ENCODE measurements at regions not wholly inside any gene's neighbourhood (a gene's known extent, or its start where the extent isn't known, plus 50 kb on each side); places are given as distances from the start of the nearest gene placed in this dataset.

- no peak for TF ChIP-seq CTCF (tag by site-specific recombination; IDR thresholded peaks at IDR 0.05)
- TF ChIP-seq, protein P1, sequence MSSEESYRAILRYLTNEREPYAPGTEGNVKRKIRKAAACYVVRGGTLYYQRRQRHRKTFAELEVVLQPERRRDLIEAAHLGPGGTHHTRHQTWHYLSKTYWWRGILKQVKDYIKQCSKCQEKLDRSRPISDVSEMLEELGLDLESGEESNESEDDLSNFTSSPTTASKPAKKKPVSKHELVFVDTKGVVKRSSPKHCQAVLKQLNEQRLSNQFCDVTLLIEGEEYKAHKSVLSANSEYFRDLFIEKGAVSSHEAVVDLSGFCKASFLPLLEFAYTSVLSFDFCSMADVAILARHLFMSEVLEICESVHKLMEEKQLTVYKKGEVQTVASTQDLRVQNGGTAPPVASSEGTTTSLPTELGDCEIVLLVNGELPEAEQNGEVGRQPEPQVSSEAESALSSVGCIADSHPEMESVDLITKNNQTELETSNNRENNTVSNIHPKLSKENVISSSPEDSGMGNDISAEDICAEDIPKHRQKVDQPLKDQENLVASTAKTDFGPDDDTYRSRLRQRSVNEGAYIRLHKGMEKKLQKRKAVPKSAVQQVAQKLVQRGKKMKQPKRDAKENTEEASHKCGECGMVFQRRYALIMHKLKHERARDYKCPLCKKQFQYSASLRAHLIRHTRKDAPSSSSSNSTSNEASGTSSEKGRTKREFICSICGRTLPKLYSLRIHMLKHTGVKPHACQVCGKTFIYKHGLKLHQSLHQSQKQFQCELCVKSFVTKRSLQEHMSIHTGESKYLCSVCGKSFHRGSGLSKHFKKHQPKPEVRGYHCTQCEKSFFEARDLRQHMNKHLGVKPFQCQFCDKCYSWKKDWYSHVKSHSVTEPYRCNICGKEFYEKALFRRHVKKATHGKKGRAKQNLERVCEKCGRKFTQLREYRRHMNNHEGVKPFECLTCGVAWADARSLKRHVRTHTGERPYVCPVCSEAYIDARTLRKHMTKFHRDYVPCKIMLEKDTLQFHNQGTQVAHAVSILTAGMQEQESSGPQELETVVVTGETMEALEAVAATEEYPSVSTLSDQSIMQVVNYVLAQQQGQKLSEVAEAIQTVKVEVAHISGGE (tag by site-specific recombination; conservative IDR thresholded peaks at IDR 0.05; ENCODE audit: low read depth): no peak
- TF ChIP-seq, protein P2, sequence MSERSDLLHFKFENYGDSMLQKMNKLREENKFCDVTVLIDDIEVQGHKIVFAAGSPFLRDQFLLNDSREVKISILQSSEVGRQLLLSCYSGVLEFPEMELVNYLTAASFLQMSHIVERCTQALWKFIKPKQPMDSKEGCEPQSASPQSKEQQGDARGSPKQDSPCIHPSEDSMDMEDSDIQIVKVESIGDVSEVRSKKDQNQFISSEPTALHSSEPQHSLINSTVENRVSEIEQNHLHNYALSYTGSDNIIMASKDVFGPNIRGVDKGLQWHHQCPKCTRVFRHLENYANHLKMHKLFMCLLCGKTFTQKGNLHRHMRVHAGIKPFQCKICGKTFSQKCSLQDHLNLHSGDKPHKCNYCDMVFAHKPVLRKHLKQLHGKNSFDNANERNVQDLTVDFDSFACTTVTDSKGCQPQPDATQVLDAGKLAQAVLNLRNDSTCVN (tag by site-specific recombination; optimal IDR thresholded peaks at IDR 0.05): no peak
- TF ChIP-seq, protein P3, sequence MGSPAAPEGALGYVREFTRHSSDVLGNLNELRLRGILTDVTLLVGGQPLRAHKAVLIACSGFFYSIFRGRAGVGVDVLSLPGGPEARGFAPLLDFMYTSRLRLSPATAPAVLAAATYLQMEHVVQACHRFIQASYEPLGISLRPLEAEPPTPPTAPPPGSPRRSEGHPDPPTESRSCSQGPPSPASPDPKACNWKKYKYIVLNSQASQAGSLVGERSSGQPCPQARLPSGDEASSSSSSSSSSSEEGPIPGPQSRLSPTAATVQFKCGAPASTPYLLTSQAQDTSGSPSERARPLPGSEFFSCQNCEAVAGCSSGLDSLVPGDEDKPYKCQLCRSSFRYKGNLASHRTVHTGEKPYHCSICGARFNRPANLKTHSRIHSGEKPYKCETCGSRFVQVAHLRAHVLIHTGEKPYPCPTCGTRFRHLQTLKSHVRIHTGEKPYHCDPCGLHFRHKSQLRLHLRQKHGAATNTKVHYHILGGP (tag by site-specific recombination; IDR thresholded peaks at IDR 0.05): no peak
- TF ChIP-seq ZNF274 (IDR thresholded peaks at IDR 0.05; ENCODE audit: low read length): no peak
- no peak for TF ChIP-seq ZNF274 (tag by site-specific recombination; IDR thresholded peaks at IDR 0.05; ENCODE audit: borderline replicate concordance)
- TF ChIP-seq ZNF24 (tag by site-specific recombination; IDR thresholded peaks at IDR 0.05): no peak
- TF ChIP-seq, protein P4, sequence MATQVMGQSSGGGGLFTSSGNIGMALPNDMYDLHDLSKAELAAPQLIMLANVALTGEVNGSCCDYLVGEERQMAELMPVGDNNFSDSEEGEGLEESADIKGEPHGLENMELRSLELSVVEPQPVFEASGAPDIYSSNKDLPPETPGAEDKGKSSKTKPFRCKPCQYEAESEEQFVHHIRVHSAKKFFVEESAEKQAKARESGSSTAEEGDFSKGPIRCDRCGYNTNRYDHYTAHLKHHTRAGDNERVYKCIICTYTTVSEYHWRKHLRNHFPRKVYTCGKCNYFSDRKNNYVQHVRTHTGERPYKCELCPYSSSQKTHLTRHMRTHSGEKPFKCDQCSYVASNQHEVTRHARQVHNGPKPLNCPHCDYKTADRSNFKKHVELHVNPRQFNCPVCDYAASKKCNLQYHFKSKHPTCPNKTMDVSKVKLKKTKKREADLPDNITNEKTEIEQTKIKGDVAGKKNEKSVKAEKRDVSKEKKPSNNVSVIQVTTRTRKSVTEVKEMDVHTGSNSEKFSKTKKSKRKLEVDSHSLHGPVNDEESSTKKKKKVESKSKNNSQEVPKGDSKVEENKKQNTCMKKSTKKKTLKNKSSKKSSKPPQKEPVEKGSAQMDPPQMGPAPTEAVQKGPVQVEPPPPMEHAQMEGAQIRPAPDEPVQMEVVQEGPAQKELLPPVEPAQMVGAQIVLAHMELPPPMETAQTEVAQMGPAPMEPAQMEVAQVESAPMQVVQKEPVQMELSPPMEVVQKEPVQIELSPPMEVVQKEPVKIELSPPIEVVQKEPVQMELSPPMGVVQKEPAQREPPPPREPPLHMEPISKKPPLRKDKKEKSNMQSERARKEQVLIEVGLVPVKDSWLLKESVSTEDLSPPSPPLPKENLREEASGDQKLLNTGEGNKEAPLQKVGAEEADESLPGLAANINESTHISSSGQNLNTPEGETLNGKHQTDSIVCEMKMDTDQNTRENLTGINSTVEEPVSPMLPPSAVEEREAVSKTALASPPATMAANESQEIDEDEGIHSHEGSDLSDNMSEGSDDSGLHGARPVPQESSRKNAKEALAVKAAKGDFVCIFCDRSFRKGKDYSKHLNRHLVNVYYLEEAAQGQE (tag by site-specific recombination; IDR thresholded peaks at IDR 0.05): no peak
- TF ChIP-seq ZBTB21 (tag by site-specific recombination; IDR thresholded peaks at IDR 0.05): no peak
- no peak for TF ChIP-seq ZBTB49 (tag by site-specific recombination; IDR thresholded peaks at IDR 0.05; ENCODE audit: low read depth)
Measured at GRCh38 chrX:43106009-43106408, 328.0 kb upstream of the PPP1R2C start.
